Progenitor cell of endocrine pancreas (in vitro differentiated cells): ENCODE measurements at regions not wholly inside any gene's neighbourhood (a gene's known extent, or its start where the extent isn't known, plus 50 kb on each side); places are given as distances from the start of the nearest gene placed in this dataset.

Experiments used
- DNase-seq: peaks from one replicate; pipeline ENCODE4 v3.0.0; 2021; ENCODE audit warnings: low spot score; ENCODE audit not compliant: unreplicated experiment
- H3K27ac Mint-ChIP-seq: 2 replicates; pipeline ENCODE4 v1.8.0; 2021; ENCODE audit warnings: mild to moderate bottlenecking, moderate library complexity, mixed read lengths
- H3K27me3 Mint-ChIP-seq: 2 replicates; pipeline ENCODE4 v1.8.0; 2021; ENCODE audit warnings: mixed read lengths
- H3K36me3 Mint-ChIP-seq: 2 replicates; pipeline ENCODE4 v1.8.0; 2022; ENCODE audit warnings: mixed read lengths; ENCODE audit not compliant: insufficient read depth
- H3K4me1 Mint-ChIP-seq: 2 replicates; pipeline ENCODE4 v1.8.0; 2021; ENCODE audit warnings: low read depth, mixed read lengths
- H3K4me3 Mint-ChIP-seq: 2 replicates; pipeline ENCODE4 v1.8.0; 2021; ENCODE audit warnings: low read depth, mild to moderate bottlenecking, moderate library complexity, mixed read lengths
- H3K9me3 Mint-ChIP-seq: 2 replicates; pipeline ENCODE4 v1.8.0; 2021; ENCODE audit warnings: low read depth, mixed read lengths
- CTCF ChIP-seq: fragments of 200-600 bp; sonication (generic); IDR thresholded peaks from one replicate; pipeline ENCODE4 v1.5.0; 2021; ENCODE audit warnings: antibody characterized with exemption, mild to moderate bottlenecking; ENCODE audit not compliant: unreplicated experiment

DNA sequence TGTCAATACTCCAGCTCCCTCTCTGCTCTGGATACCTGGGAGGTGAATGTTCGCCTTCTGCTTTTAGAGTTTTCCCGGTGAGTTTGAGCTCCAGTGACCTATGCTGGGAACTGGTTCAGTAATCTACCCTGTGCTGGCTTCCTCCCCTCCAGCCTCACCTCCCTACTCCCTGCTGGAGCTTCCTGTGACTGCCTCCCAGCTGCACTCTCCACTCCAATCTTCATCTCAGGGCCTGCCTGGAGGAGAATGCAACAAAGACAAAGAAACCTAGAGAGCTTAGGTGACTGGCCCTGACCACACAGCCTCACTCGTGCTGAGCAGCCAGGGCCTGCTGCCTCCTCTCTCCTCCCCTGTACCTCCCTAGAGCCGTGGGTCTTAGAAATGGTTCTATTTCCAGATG lies 101.6 kb upstream of the FOXF1 start:
- peaks cover 7% of the 10 kb centered on the region for H3K9me3 Mint-ChIP-seq
- peaks cover 20% of the 10 kb centered on the region for H3K27me3 Mint-ChIP-seq
- no peak for DNase-seq
- peak overlapping the region; percentile 77 for H3K27ac Mint-ChIP-seq
- no peaks in the 10 kb centered on the region for H3K36me3 Mint-ChIP-seq
- no peak overlapping the region for H3K4me3 Mint-ChIP-seq
- no peak for TF ChIP-seq CTCF
- H3K4me1 Mint-ChIP-seq, result peaks cover 3% of the 10 kb centered on the region

- Mint-ChIP-seq H3K36me3 (no peaks in the 10 kb centered on the region), H3K27me3 (peaks cover 17% of the 10 kb centered on the region), H3K27ac (no peak overlapping the region), H3K4me3 (no peak overlapping the region), H3K9me3 (peaks cover 7% of the 10 kb centered on the region), H3K4me1 (peaks cover 1% of the 10 kb centered on the region)
- DNase-seq, result no peak
- no peak for TF ChIP-seq CTCF
These were observed 100.2 kb upstream of the FOXF1 start for GRCh38 chr16:86410081-86410480.

- Mint-ChIP-seq H3K9me3 (peaks cover 7% of the 10 kb centered on the region), H3K27me3 (peaks cover 13% of the 10 kb centered on the region), H3K27ac (no peak overlapping the region), H3K4me3 (no peak overlapping the region), H3K4me1 (peaks cover 1% of the 10 kb centered on the region), H3K36me3 (no peaks in the 10 kb centered on the region)
- TF ChIP-seq CTCF, result no peak
- DNase-seq, result no peak
These were observed 99.8 kb upstream of the FOXF1 start for GRCh38 chr16:86410529-86410928.

- H3K9me3 Mint-ChIP-seq, result peaks cover 7% of the 10 kb centered on the region
- no peak overlapping the region for H3K4me3 Mint-ChIP-seq
- H3K27me3 Mint-ChIP-seq, result peaks cover 16% of the 10 kb centered on the region
- no peaks in the 10 kb centered on the region for H3K36me3 Mint-ChIP-seq
- DNase-seq, result no peak
- H3K4me1 Mint-ChIP-seq, result peaks cover 1% of the 10 kb centered on the region
- no peak for TF ChIP-seq CTCF
- no peak overlapping the region for H3K27ac Mint-ChIP-seq
These were observed 98.4 kb upstream of the FOXF1 start for GRCh38 chr16:86411897-86412296.

DNA sequence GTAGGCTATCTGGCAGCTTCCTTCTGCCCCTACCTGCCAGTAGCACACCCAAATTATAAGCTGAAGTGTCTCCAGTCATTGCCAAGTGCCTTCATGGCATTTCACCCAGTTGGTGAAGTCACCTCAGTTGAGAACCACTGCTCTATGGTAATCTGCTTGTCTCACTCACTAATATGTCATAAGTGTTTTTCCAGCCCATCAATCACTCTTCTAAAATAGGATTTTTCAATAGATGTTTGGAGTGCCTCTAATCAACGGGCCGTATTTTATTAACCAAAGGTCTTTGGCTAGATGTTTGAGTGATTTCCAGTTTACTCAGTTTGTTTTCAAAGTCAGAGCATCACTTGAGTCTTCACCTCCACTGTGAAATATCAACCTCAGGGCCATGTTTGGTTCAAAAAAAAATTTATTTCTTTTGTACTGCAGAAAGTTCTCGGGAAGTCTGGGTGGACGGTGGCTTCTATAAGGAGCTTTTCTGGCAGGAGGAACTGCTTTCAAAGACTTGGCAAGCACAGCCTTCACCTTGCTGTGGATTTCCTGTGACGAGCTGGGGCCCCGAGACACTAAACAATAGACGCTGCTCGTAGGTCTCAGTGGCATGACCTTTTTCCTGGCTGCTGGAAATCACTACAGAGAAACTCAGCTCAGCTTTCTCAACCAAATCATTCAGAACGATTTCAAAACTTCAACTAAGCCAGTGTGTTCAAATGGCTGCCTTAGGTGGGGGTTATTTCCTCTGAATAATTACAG lies 95.2 kb upstream of the FOXF1 start:
- H3K9me3 Mint-ChIP-seq, result peaks cover 7% of the 10 kb centered on the region
- no peak overlapping the region for H3K27ac Mint-ChIP-seq
- no peaks in the 10 kb centered on the region for H3K4me1 Mint-ChIP-seq
- peaks cover 16% of the 10 kb centered on the region for H3K27me3 Mint-ChIP-seq
- DNase-seq, result no peak
- H3K36me3 Mint-ChIP-seq, result no peaks in the 10 kb centered on the region
- TF ChIP-seq CTCF, result no peak
- H3K4me3 Mint-ChIP-seq, result no peak overlapping the region
